ENCODE measurements at regions not wholly inside any gene's neighbourhood (a gene's known extent, or its start where the extent isn't known, plus 50 kb on each side); places are given as distances from the start of the nearest gene placed in this dataset.

DNA sequence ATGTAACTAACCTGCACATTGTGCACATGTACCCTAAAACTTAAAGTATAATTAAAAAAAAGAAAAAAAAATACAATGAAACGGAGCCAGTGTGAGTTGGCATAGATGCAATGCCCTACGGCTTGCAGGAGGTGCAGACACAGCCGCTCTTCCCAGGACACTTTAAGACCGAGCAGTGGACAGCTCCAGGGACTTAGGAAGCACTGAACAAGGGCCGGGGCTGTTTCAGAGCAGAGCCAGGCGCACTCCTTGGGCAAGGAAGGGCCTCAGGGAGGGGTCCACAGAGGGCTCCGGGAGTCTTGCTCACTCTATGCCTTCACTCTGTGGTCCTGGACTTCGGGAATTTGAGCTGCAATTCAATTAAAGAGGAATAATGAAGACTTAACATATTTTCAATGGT, 355.3 kb downstream of the TCERG1L start:
- TF ChIP-seq EZH2phosphoT487 (IDR thresholded peaks at IDR 0.05; ENCODE audit: borderline replicate concordance, low read depth, low read length): no peak
- TF ChIP-seq, protein P1, sequence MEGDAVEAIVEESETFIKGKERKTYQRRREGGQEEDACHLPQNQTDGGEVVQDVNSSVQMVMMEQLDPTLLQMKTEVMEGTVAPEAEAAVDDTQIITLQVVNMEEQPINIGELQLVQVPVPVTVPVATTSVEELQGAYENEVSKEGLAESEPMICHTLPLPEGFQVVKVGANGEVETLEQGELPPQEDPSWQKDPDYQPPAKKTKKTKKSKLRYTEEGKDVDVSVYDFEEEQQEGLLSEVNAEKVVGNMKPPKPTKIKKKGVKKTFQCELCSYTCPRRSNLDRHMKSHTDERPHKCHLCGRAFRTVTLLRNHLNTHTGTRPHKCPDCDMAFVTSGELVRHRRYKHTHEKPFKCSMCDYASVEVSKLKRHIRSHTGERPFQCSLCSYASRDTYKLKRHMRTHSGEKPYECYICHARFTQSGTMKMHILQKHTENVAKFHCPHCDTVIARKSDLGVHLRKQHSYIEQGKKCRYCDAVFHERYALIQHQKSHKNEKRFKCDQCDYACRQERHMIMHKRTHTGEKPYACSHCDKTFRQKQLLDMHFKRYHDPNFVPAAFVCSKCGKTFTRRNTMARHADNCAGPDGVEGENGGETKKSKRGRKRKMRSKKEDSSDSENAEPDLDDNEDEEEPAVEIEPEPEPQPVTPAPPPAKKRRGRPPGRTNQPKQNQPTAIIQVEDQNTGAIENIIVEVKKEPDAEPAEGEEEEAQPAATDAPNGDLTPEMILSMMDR (conservative IDR thresholded peaks at IDR 0.05; ENCODE audit: low read length): no peak
